ENCODE measurements at regions not wholly inside any gene's neighbourhood (a gene's known extent, or its start where the extent isn't known, plus 50 kb on each side); places are given as distances from the start of the nearest gene placed in this dataset.

- TF ChIP-seq CTCF (IDR thresholded peaks at IDR 0.05; ENCODE audit: insufficient read depth, low read length) (no peak), POLR2AphosphoS5 (IDR thresholded peaks at IDR 0.05; ENCODE audit: low read depth) (no peak)
Measured at GRCh38 chr13:72195044-72195704, 328.2 kb upstream of the DACH1 start.
